ENCODE measurements at regions not wholly inside any gene's neighbourhood (a gene's known extent, or its start where the extent isn't known, plus 50 kb on each side); places are given as distances from the start of the nearest gene placed in this dataset.

DNA sequence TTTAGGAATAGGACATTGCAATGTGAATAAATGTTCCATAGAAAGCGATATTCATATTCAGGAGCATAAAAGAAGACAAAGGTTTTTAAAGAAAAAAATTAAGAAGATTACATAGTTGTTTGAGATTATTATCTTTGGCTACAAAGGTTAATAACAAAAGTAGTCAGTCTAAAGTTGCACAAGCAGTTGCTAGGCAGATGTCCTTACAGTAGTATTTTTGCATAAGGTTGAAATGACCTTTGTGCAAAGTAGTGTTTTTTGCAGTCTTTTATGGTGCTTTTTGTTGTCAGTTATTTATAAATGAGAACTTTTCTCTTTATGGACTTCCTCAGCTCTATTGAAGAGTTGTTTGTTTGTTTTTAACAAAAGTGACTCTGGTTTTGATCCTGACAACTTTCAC lies 447.8 kb downstream of the AMY1C start:
- TF ChIP-seq SMARCC2 (IDR thresholded peaks at IDR 0.05) (no peak), ZNF83 (CRISPR knock-in tag; IDR thresholded peaks at IDR 0.05; ENCODE audit: borderline replicate concordance) (no peak)
